ENCODE measurements at regions not wholly inside any gene's neighbourhood (a gene's known extent, or its start where the extent isn't known, plus 50 kb on each side); places are given as distances from the start of the nearest gene placed in this dataset.

DNA sequence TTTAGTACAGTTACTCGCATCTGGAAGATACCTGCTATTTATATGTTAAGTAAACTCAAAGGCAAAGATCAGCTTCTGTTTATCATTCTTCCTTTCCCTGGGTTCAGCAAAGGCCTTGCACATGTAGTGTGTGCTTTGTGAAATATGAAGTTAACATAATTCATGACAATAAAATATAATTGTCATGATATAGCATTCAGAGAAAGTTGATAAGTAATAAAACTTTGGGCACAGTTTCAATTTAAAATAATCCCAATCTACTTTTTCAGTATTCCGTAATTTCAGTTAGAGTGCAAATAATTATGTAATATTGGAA, 51.9 kb upstream of the ZNF217 start:
- TF ChIP-seq, protein P1, sequence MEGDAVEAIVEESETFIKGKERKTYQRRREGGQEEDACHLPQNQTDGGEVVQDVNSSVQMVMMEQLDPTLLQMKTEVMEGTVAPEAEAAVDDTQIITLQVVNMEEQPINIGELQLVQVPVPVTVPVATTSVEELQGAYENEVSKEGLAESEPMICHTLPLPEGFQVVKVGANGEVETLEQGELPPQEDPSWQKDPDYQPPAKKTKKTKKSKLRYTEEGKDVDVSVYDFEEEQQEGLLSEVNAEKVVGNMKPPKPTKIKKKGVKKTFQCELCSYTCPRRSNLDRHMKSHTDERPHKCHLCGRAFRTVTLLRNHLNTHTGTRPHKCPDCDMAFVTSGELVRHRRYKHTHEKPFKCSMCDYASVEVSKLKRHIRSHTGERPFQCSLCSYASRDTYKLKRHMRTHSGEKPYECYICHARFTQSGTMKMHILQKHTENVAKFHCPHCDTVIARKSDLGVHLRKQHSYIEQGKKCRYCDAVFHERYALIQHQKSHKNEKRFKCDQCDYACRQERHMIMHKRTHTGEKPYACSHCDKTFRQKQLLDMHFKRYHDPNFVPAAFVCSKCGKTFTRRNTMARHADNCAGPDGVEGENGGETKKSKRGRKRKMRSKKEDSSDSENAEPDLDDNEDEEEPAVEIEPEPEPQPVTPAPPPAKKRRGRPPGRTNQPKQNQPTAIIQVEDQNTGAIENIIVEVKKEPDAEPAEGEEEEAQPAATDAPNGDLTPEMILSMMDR (conservative IDR thresholded peaks at IDR 0.05; ENCODE audit: low read depth, low read length), result no peak
- TF ChIP-seq POLR2A (IDR thresholded peaks at IDR 0.05; ENCODE audit: low read depth, low read length) (no peak), RAD21 (IDR thresholded peaks at IDR 0.05; ENCODE audit: low read length) (no peak), CEBPB (IDR thresholded peaks at IDR 0.05; ENCODE audit: low read depth, low read length) (no peak), MXI1 (IDR thresholded peaks at IDR 0.05; ENCODE audit: borderline replicate concordance, low read depth, low read length) (no peak)

Measured in IMR-90 (cell line).